ENCODE measurements at regions not wholly inside any gene's neighbourhood (a gene's known extent, or its start where the extent isn't known, plus 50 kb on each side); places are given as distances from the start of the nearest gene placed in this dataset.
A peak's percentile ranks its signal among the peaks of the same experiment; 100 is the strongest.

GRCh38 chr16:80463751-80464495 lies 76.9 kb upstream of the DYNLRB2 start:
- H3K4me3 ChIP-seq (replicated peaks in 1 of 2; ENCODE audit: low read depth in 2 of 2, low read length in 2 of 2) = no peak overlapping the region
- DNase-seq (ENCODE audit: low read depth in 2 of 2) = no peak
- no peak for TF ChIP-seq CTCF (IDR thresholded peaks at IDR 0.05; ENCODE audit: low read depth, low read length)

GRCh38 chr16:80463326-80463725 lies 77.5 kb upstream of the DYNLRB2 start:
- no peak for DNase-seq (ENCODE audit: low read depth in 2 of 2)
- H3K4me3 ChIP-seq (replicated peaks in 1 of 2; ENCODE audit: low read depth in 2 of 2, low read length in 2 of 2) = no peak overlapping the region
- TF ChIP-seq CTCF (IDR thresholded peaks at IDR 0.05; ENCODE audit: low read depth, low read length) = no peak

GRCh38 chr16:80462917-80463316 lies 77.9 kb upstream of the DYNLRB2 start:
- TF ChIP-seq CTCF (IDR thresholded peaks at IDR 0.05; ENCODE audit: low read depth, low read length) = no peak
- DNase-seq (ENCODE audit: low read depth in 2 of 2) = no peak
- no peak overlapping the region for H3K4me3 ChIP-seq (replicated peaks in 1 of 2; ENCODE audit: low read depth in 2 of 2, low read length in 2 of 2)

- H3K4me3 ChIP-seq (replicated peaks in 1 of 2; ENCODE audit: low read depth in 2 of 2, low read length in 2 of 2) = no peak overlapping the region
- DNase-seq (ENCODE audit: low read depth in 2 of 2) = no peak
- TF ChIP-seq CTCF (IDR thresholded peaks at IDR 0.05; ENCODE audit: low read depth, low read length) = no peak
Observed at GRCh38 chr16:80460988-80461387, 79.8 kb upstream of the DYNLRB2 start.

DNA sequence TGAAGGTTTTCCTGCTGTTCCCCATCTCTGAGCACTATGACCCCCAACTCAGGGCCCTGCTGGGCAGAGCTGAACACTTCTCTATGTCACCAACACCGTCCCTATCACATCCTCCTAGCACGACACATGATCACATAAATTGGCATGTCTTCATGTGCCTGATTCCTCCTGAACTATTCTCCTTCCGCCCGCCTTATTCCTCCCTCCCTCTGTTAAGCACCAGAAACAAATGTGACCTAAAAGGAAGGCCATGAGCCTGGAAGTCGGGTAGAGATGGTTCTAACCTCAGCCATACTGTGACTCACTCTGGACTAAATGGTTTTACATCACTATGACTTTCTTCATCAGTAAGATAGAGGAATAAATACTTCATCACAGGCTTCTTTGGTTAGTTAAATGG lies 80.8 kb upstream of the DYNLRB2 start:
- no peak for TF ChIP-seq CTCF (IDR thresholded peaks at IDR 0.05; ENCODE audit: low read depth, low read length)
- no peak overlapping the region for H3K4me3 ChIP-seq (replicated peaks in 1 of 2; ENCODE audit: low read depth in 2 of 2, low read length in 2 of 2)
- no peak for DNase-seq (ENCODE audit: low read depth in 2 of 2)

DNA sequence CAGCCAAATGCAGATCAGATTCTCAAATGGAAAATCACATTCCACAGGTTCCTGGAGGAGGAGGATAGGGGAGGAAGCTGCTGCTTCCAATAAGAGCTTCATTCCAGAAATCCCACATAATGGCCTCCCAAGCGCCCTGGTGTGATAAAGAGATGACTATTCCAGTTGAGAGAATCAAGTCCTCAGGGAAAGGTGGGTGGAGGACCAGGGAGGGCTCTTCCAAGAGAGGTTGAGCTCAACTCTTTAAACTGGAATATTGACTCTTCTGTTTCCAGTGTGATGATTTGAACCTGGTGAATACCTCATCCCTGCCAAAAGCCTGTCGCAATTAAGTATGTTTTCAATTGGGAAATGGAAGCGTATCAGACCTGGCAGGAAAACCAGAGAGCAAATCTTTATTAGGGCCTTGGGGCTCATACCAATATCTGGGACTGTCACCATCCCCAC lies 81.4 kb upstream of the DYNLRB2 start:
- H3K4me3 ChIP-seq (replicated peaks in 1 of 2; ENCODE audit: low read depth in 2 of 2, low read length in 2 of 2) = no peak overlapping the region
- no peak for TF ChIP-seq CTCF (IDR thresholded peaks at IDR 0.05; ENCODE audit: low read depth, low read length)
- peak in 1 of 2 donors; percentile 16 for DNase-seq (ENCODE audit: low read depth in 2 of 2)

DNA sequence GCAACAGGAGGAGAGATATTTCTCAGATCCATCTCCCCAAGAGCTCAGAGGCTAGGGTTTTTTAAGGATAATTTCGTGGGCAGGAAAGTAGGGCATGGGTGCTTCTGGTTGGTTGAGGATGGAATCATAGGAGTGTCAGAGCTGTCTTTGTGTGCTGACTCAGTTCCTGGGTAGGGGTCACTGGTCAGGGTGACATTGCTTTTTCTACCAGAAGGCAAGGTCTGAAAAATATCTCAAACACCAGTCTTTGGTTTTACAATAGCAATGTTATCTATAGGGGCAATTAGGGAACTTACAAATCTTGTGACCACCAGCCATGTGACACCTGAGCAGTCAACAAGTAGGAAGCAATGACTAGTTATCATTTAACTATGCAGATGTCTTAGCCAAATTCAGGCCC lies 82.9 kb upstream of the DYNLRB2 start:
- no peak for DNase-seq (ENCODE audit: low read depth in 2 of 2)
- TF ChIP-seq CTCF (IDR thresholded peaks at IDR 0.05; ENCODE audit: low read depth, low read length) = no peak
- no peak overlapping the region for H3K4me3 ChIP-seq (replicated peaks in 1 of 2; ENCODE audit: low read depth in 2 of 2, low read length in 2 of 2)
